DOHH2 (cell line): ENCODE measurements at regions not wholly inside any gene's neighbourhood (a gene's known extent, or its start where the extent isn't known, plus 50 kb on each side); places are given as distances from the start of the nearest gene placed in this dataset.
"Not testable (repeated sequence)": the region's sequence is repeated elsewhere in the genome, so short reads cannot be mapped to it uniquely, and the experiment has no call there.

Experiments used
- H3F3A ChIP-seq: fragments of 200-600 bp; sonication (generic), shearing (Covaris generic); 2 replicates; pipeline ENCODE4 v1.6.0; 2016; ENCODE audit warnings: antibody characterized with exemption, mild to moderate bottlenecking; ENCODE audit not compliant: control insufficient read depth, insufficient read depth
- H3K27ac ChIP-seq: fragments of 200-600 bp; sonication (generic); 2 replicates; pipeline ENCODE4 v1.5.1; 2014; ENCODE audit warnings: low read depth, mild to moderate bottlenecking, low read length, moderate library complexity
- H3K27me3 ChIP-seq: fragments of 200-600 bp; sonication (generic); 2 replicates; pipeline ENCODE4 v1.6.1; 2014; ENCODE audit warnings: mild to moderate bottlenecking, low read length, mixed read lengths; ENCODE audit not compliant: control insufficient read depth
- H3K36me3 ChIP-seq: fragments of 200-600 bp; sonication (generic); 2 replicates; pipeline ENCODE4 v1.6.1; 2014; ENCODE audit warnings: mild to moderate bottlenecking, low read length, moderate library complexity, mixed read lengths; ENCODE audit not compliant: control insufficient read depth
- H3K4me1 ChIP-seq: fragments of 200-600 bp; sonication (generic); 2 replicates; pipeline ENCODE4 v1.6.1; 2014; ENCODE audit warnings: mild to moderate bottlenecking, low read length, mixed read lengths; ENCODE audit not compliant: control insufficient read depth
- H3K4me2 ChIP-seq: fragments of 200-600 bp; sonication (generic); 2 replicates; pipeline ENCODE4 v1.6.0; 2014; ENCODE audit warnings: mild to moderate bottlenecking, low read length, moderate library complexity
- H3K4me3 ChIP-seq: fragments of 200-600 bp; sonication (generic); 2 replicates; pipeline ENCODE4 v1.5.1; 2014; ENCODE audit warnings: mild to moderate bottlenecking, low read length, mixed read lengths
- H3K79me2 ChIP-seq: fragments of 200-600 bp; sonication (generic); 2 replicates; pipeline ENCODE4 v1.6.1; 2014; ENCODE audit warnings: mild to moderate bottlenecking, low read length, mixed read lengths; ENCODE audit not compliant: control insufficient read depth
- H3K9me2 ChIP-seq: fragments of 200-600 bp; sonication (generic); replicated peaks from 2 replicates; pipeline ENCODE4 v1.6.1; 2014; ENCODE audit warnings: mild to moderate bottlenecking, low read length, mixed read lengths; ENCODE audit not compliant: control insufficient read depth
- H3K9me3 ChIP-seq: fragments of 200-600 bp; sonication (generic); 2 replicates; pipeline ENCODE4 v1.6.1; 2014; ENCODE audit warnings: antibody characterized with exemption, low read length, mixed read lengths; ENCODE audit not compliant: control insufficient read depth, insufficient read depth
- H4K20me1 ChIP-seq: fragments of 200-600 bp; sonication (generic); 2 replicates; pipeline ENCODE4 v1.6.0; 2014; ENCODE audit warnings: low read depth, mild to moderate bottlenecking, antibody characterized with exemption, low read length, moderate library complexity; ENCODE audit not compliant: control insufficient read depth, insufficient read depth

- H3K27me3 ChIP-seq, H4K20me1 ChIP-seq, H3K9me3 ChIP-seq, H3K4me2 ChIP-seq, H3F3A ChIP-seq, H3K27ac ChIP-seq, H3K9me2 ChIP-seq, H3K4me3 ChIP-seq, H3K79me2 ChIP-seq, H3K4me1 ChIP-seq, H3K36me3 ChIP-seq: not testable (repeated sequence)
Observed at GRCh38 chr5:177891547-177892356, 104.3 kb downstream of the PROP1 start.

GRCh38 chr5:177883295-177883694, 100.6 kb upstream of the FAM153A start:
- not testable (repeated sequence) for H3K4me1 ChIP-seq, H3F3A ChIP-seq, H3K27me3 ChIP-seq, H3K9me3 ChIP-seq, H3K79me2 ChIP-seq, H3K9me2 ChIP-seq, H3K4me3 ChIP-seq, H3K27ac ChIP-seq, H3K36me3 ChIP-seq, H4K20me1 ChIP-seq, H3K4me2 ChIP-seq

- not testable (repeated sequence) for H3K27me3 ChIP-seq, H3K9me2 ChIP-seq, H3K4me1 ChIP-seq, H3K27ac ChIP-seq, H3K36me3 ChIP-seq, H3F3A ChIP-seq, H3K9me3 ChIP-seq, H4K20me1 ChIP-seq
- peaks cover 14% of the 10 kb centered on the region for H3K79me2 ChIP-seq
- H3K4me2 ChIP-seq = peak overlapping the region; percentile 46; the same call in 1 of the 2 replicates
- peak overlapping the region; percentile 67 for H3K4me3 ChIP-seq
Observed at GRCh38 chr5:177875900-177876238, 93.2 kb upstream of the FAM153A start.

GRCh38 chr5:177875013-177875899, 92.6 kb upstream of the FAM153A start:
- H3K9me2 ChIP-seq, H3K27me3 ChIP-seq, H3K36me3 ChIP-seq, H3K9me3 ChIP-seq, H3K4me1 ChIP-seq, H3K27ac ChIP-seq, H4K20me1 ChIP-seq, H3F3A ChIP-seq: not testable (repeated sequence)
- peak overlapping the region; percentile 67 for H3K4me3 ChIP-seq
- peaks cover 14% of the 10 kb centered on the region for H3K79me2 ChIP-seq
- H3K4me2 ChIP-seq = peak overlapping the region; percentile 37

DNA sequence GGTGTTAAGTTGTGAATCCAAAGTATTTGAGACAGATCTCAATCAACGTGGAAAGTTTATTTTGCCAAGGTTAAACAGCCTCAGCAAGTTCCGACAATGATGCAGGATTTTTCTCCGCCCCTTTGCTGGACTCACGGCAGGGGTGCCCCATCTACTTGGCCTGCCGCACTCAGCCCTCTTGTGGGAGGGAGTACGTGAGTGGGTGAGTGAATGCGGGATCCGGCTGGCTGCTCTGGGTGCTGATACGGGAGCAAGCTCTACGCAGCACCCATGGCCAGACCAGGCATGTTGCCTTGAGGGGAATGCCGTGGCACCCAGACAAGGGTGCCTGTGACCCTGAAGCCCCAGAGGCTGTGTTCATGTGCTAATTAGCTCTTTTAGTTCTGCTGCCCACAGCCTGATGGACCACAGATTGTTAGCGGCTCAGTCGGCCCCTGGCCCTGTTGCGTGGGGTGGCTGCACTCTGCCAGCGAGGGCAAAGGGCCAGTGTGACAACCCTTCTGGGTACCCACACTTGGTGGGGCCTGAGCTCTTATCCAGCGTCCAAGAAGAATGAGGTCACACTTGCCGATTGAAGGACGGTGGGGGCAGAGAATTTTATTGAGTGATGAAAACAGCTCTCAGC, 81.2 kb upstream of the FAM153A start:
- H4K20me1 ChIP-seq, H3F3A ChIP-seq, H3K36me3 ChIP-seq, H3K9me3 ChIP-seq, H3K4me3 ChIP-seq, H3K9me2 ChIP-seq, H3K4me2 ChIP-seq, H3K79me2 ChIP-seq, H3K27ac ChIP-seq, H3K4me1 ChIP-seq, H3K27me3 ChIP-seq: not testable (repeated sequence)

- H3K36me3 ChIP-seq, H3K9me3 ChIP-seq, H3K4me2 ChIP-seq, H4K20me1 ChIP-seq, H3F3A ChIP-seq, H3K9me2 ChIP-seq, H3K27ac ChIP-seq, H3K79me2 ChIP-seq, H3K4me1 ChIP-seq, H3K4me3 ChIP-seq, H3K27me3 ChIP-seq: not testable (repeated sequence)
Observed at GRCh38 chr5:177857642-177858200, 75.0 kb upstream of the FAM153A start.

GRCh38 chr5:177856474-177856873, 73.8 kb upstream of the FAM153A start:
- not testable (repeated sequence) for H3K4me2 ChIP-seq, H3K27ac ChIP-seq, H3K9me2 ChIP-seq, H3K36me3 ChIP-seq, H3K4me1 ChIP-seq, H4K20me1 ChIP-seq, H3F3A ChIP-seq, H3K79me2 ChIP-seq, H3K9me3 ChIP-seq, H3K4me3 ChIP-seq, H3K27me3 ChIP-seq
